Sigmoid colon (tissue), 4 donors: ENCODE measurements at regions not wholly inside any gene's neighbourhood (a gene's known extent, or its start where the extent isn't known, plus 50 kb on each side); places are given as distances from the start of the nearest gene placed in this dataset.

ENCODE experiments used
- POLR2A ChIP-seq, 2 donors: fragments of 450-650 bp; IDR thresholded peaks; one replicate each; pipeline ENCODE4 v1.6.1; 2016; ENCODE audit warnings: antibody characterized with exemption in 2 of 2, mild to moderate bottlenecking in 2 of 2, moderate library complexity in 2 of 2
- POLR2AphosphoS5 ChIP-seq, 4 donors: sonication (generic); formaldehyde crosslinking; IDR thresholded peaks; one replicate each; pipeline ENCODE4 v1.6.1; 2017; ENCODE audit warnings: antibody characterized with exemption in 4 of 4
- TF ChIP-seq, protein P1 (sequence below), 4 experiments: fragments of 450-650 bp in 3 of 4; fragments of 200-600 bp in 1 of 4; IDR thresholded peaks; one replicate each; pipeline ENCODE4 v1.5.1; 2016 to 2019; ENCODE audit warnings: antibody characterized with exemption in 4 of 4, mild to moderate bottlenecking in 3 of 4, moderate library complexity in 2 of 4

DNA sequence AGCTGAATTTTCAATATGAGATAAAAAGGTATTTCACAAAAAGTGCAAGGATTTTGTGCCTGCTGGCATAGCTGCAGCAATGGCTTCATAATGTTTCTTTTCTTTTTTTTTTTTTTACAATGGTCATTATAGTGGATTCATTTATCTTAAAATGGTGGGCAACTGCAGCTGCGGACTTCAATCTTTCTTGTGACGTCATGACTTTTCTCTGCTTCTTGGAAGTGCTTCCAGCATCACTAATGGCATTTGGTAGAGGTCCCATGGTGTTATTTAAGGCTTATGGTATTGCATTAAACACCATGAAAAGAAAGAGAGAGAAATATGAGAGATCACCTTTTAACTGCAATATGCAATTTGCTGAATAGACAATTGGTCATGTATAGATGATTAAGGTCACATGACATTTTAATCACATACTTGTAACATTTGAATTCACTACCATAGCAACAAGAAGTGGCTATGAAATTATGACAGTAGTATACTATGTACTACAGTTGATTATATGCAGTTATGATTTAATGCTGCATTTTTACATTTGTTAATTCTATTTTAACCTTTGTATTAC lies 684.0 kb upstream of the AADAT start:
- TF ChIP-seq, protein P1, sequence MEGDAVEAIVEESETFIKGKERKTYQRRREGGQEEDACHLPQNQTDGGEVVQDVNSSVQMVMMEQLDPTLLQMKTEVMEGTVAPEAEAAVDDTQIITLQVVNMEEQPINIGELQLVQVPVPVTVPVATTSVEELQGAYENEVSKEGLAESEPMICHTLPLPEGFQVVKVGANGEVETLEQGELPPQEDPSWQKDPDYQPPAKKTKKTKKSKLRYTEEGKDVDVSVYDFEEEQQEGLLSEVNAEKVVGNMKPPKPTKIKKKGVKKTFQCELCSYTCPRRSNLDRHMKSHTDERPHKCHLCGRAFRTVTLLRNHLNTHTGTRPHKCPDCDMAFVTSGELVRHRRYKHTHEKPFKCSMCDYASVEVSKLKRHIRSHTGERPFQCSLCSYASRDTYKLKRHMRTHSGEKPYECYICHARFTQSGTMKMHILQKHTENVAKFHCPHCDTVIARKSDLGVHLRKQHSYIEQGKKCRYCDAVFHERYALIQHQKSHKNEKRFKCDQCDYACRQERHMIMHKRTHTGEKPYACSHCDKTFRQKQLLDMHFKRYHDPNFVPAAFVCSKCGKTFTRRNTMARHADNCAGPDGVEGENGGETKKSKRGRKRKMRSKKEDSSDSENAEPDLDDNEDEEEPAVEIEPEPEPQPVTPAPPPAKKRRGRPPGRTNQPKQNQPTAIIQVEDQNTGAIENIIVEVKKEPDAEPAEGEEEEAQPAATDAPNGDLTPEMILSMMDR (IDR thresholded peaks at IDR 0.05): no peak
- TF ChIP-seq POLR2A (IDR thresholded peaks at IDR 0.05): no peak
- TF ChIP-seq POLR2AphosphoS5 (IDR thresholded peaks at IDR 0.05): no peak
